ENCODE measurements at regions not wholly inside any gene's neighbourhood (a gene's known extent, or its start where the extent isn't known, plus 50 kb on each side); places are given as distances from the start of the nearest gene placed in this dataset.

GRCh38 chr13:26839682-26840081 is 79.1 kb upstream of the GPR12 start:
- TF ChIP-seq POLR2A (IDR thresholded peaks at IDR 0.05) (no peak), CTCF (IDR thresholded peaks at IDR 0.05) (no peak), EP300 (IDR thresholded peaks at IDR 0.05) (no peak), POLR2AphosphoS5 (IDR thresholded peaks at IDR 0.05) (no peak)

Data from gastroesophageal sphincter (tissue), 3 donors.